Lower lobe of right lung (tissue), 2 donors: ENCODE measurements at regions not wholly inside any gene's neighbourhood (a gene's known extent, or its start where the extent isn't known, plus 50 kb on each side); places are given as distances from the start of the nearest gene placed in this dataset.

Experiments used
- ATAC-seq, 2 donors: fragments of 200-7000 bp; cut with Tn5 transposase; one replicate each; pipeline ENCODE4 v1.9.1; 2020 to 2022; ENCODE audit warnings: mild to moderate bottlenecking in 2 of 2, moderate library complexity in 2 of 2
- DNase-seq: peaks from one replicate; pipeline ENCODE4 v3.0.0-alpha.2; 2020
- H3K27ac ChIP-seq: fragments of 200-600 bp; one replicate; pipeline ENCODE4 v1.8.0; 2022
- H3K27me3 ChIP-seq: fragments of 200-600 bp; one replicate; pipeline ENCODE4 v1.8.0; 2022; ENCODE audit warnings: low read depth
- H3K36me3 ChIP-seq: fragments of 200-600 bp; one replicate; pipeline ENCODE4 v1.8.0; 2022; ENCODE audit warnings: mild to moderate bottlenecking
- H3K4me1 ChIP-seq: fragments of 200-600 bp; one replicate; pipeline ENCODE4 v1.8.0; 2022
- H3K4me3 ChIP-seq: fragments of 200-600 bp; one replicate; pipeline ENCODE4 v1.8.0; 2022; ENCODE audit warnings: mild to moderate bottlenecking
- H3K9me3 ChIP-seq: fragments of 200-600 bp; one replicate; pipeline ENCODE4 v1.8.0; 2022
- CTCF ChIP-seq: fragments of 200-600 bp; IDR thresholded peaks from one replicate; pipeline ENCODE4 v1.8.0; 2022; ENCODE audit warnings: antibody characterized with exemption, mild to moderate bottlenecking
- intact Hi-C: fragments of 100-400 bp; cut with DNase I; formaldehyde crosslinking; loops from one replicate; pipeline ENCODE4 v1.11.0; 2022
- donor health status: DM: no; HTN: yes; CAD: no; lungs with severe emphysema.

GRCh38 chrX:20829665-20830491, 544.3 kb upstream of the CNKSR2 start:
- TF ChIP-seq CTCF, result no peak
- no peak overlapping the region for H3K4me3 ChIP-seq
- no peak overlapping the region for H3K27ac ChIP-seq
- ATAC-seq (no peak), DNase-seq (no peak)
- no peaks in the 10 kb centered on the region for H3K9me3 ChIP-seq
- intact Hi-C loops, result no loop called here
- no peaks in the 10 kb centered on the region for H3K27me3 ChIP-seq
- no peaks in the 10 kb centered on the region for H3K4me1 ChIP-seq
- H3K36me3 ChIP-seq, result no peaks in the 10 kb centered on the region

DNA sequence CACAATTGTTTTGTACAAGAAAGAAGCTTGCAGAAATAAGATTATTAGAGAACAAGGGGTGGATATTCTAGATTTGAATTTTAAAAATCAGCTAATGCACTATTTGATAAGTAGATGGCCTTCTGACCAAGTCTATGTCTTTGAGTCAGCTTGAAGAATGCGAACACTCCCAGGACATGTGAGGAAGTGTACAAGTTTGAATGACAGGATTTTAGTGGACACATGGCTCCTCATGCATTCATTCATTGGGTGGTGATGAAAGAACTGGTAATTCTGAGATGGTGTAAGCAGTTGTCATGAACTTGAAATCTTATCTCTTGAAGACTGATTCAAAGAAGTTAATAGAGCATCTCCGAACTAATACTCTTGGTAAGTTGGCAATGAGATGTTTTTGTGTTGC, 548.2 kb upstream of the CNKSR2 start:
- H3K27ac ChIP-seq, result no peak overlapping the region
- intact Hi-C loops, result no loop called here
- no peak for DNase-seq
- TF ChIP-seq CTCF, result no peak
- ATAC-seq, result no peak
- H3K36me3 ChIP-seq, result no peaks in the 10 kb centered on the region
- no peaks in the 10 kb centered on the region for H3K27me3 ChIP-seq
- H3K4me3 ChIP-seq, result no peak overlapping the region
- no peaks in the 10 kb centered on the region for H3K9me3 ChIP-seq
- H3K4me1 ChIP-seq, result no peaks in the 10 kb centered on the region

- no peak overlapping the region for H3K4me3 ChIP-seq
- no peak overlapping the region for H3K27ac ChIP-seq
- H3K9me3 ChIP-seq, result no peaks in the 10 kb centered on the region
- no peaks in the 10 kb centered on the region for H3K4me1 ChIP-seq
- intact Hi-C loops, result no loop called here
- H3K27me3 ChIP-seq, result no peaks in the 10 kb centered on the region
- no peaks in the 10 kb centered on the region for H3K36me3 ChIP-seq
- TF ChIP-seq CTCF, result no peak
- DNase-seq, result no peak
- no peak for ATAC-seq
Measured at GRCh38 chrX:20803971-20804370, 537.3 kb upstream of the RPS6KA3 start.

DNA sequence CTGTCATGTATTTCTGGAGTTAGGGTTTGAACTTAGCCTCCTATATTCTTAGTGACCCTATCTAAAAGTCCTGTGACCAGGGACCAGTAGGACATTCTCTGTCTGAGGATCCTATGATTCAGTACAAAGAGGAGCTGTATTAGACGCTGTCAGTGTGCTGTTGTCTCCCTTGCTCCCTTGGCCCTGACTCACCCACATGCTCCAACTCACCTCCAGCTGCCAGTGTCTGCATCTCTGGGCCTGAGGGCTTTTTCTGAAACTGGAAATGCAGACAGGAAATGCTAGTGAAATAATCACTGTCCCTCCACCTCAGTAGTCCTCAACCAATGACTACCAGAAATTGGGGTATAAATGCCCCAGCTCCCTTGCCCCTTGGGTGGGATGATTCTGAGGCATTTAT, 535.3 kb upstream of the RPS6KA3 start:
- Histone ChIP-seq H3K9me3 (no peaks in the 10 kb centered on the region), H3K27ac (no peak overlapping the region), H3K36me3 (no peaks in the 10 kb centered on the region), H3K4me1 (no peaks in the 10 kb centered on the region), H3K4me3 (no peak overlapping the region), H3K27me3 (no peaks in the 10 kb centered on the region)
- ATAC-seq, result no peak
- intact Hi-C loops, result no loop called here
- no peak for DNase-seq
- no peak for TF ChIP-seq CTCF

GRCh38 chrX:20796450-20796849, 529.7 kb upstream of the RPS6KA3 start:
- ATAC-seq (no peak), DNase-seq (no peak)
- no peaks in the 10 kb centered on the region for H3K36me3 ChIP-seq
- H3K27ac ChIP-seq, result no peak overlapping the region
- no peak overlapping the region for H3K4me3 ChIP-seq
- no peaks in the 10 kb centered on the region for H3K4me1 ChIP-seq
- H3K9me3 ChIP-seq, result no peaks in the 10 kb centered on the region
- intact Hi-C loops, result no loop called here
- no peak for TF ChIP-seq CTCF
- H3K27me3 ChIP-seq, result no peaks in the 10 kb centered on the region
